ENCODE measurements at regions not wholly inside any gene's neighbourhood (a gene's known extent, or its start where the extent isn't known, plus 50 kb on each side); places are given as distances from the start of the nearest gene placed in this dataset.
"Not testable (repeated sequence)": the region's sequence is repeated elsewhere in the genome, so short reads cannot be mapped to it uniquely, and the experiment has no call there.

DNA sequence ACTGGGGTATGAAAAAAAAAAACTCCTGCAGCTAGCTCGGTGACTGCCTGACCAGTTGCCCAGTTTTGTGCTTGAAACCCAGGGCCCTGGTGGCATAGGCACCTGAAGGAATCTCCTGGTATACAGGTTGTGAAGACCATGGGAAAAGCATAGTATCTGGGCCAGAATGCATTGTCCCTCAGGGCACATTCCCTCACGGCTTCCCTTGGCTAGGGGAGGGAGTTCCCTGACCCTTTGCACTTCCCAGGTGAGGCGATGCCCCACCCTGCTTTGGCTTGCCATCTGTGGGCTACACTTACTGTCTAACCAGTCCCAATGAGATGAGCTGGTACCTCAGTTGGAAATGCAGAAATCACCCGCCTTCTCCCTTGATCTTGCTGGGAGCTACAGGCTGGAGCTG, 280.4 kb downstream of the TTC8 start:
- H4K91ac ChIP-seq (ENCODE audit: insufficient read depth, low read depth, low read length); H4K8ac ChIP-seq (ENCODE audit: low read depth in 2 of 2, low read length in 2 of 2); H3K23ac ChIP-seq (ENCODE audit: low read depth, low read length); in situ Hi-C loops (cut with MboI; ENCODE audit: low sequenced_read_pairs); DNase-seq; H3K79me1 ChIP-seq (ENCODE audit: low read depth in 1 of 2, low read length in 2 of 2); H3K36me3 ChIP-seq (ENCODE audit: control insufficient read depth, insufficient read depth, low read length); H2AFZ ChIP-seq (replicated peaks; ENCODE audit: low read length, poor library complexity); H2BK120ac ChIP-seq (ENCODE audit: low read depth, low read length); H3K18ac ChIP-seq (ENCODE audit: low read depth, low read length); ATAC-seq (ENCODE audit: low read depth); H3K14ac ChIP-seq (replicated peaks; ENCODE audit: low read depth, low read length); dilution Hi-C loops (cut with HindIII; ENCODE audit: low sequenced_read_pairs, unreplicated experiment); H3K27ac ChIP-seq (ENCODE audit: insufficient read depth, low read length); H2BK5ac ChIP-seq (ENCODE audit: low read depth, low read length, poor library complexity, severe bottlenecking); H2AK9ac ChIP-seq (replicated peaks; ENCODE audit: low read depth, low read length, poor library complexity); H3K27me3 ChIP-seq (ENCODE audit: control insufficient read depth, insufficient read depth, low read length); H3K4ac ChIP-seq (ENCODE audit: low read depth, low read length); H3K4me3 ChIP-seq (ENCODE audit: insufficient read depth, low read depth, low read length); CTCF ChIA-PET; BruUV-seq (replicated peaks); intact Hi-C loops (cut with micrococcal nuclease); POLR2A ChIA-PET (ENCODE audit: unreplicated experiment); H4K20me1 ChIP-seq (ENCODE audit: insufficient read depth, low read length); H2AK5ac ChIP-seq (ENCODE audit: low read depth, low read length); H3K9me1 ChIP-seq (ENCODE audit: insufficient read depth, low read length); H2BK20ac ChIP-seq (ENCODE audit: low read depth, low read length); H3K9ac ChIP-seq (ENCODE audit: low read depth, low read length); H3K4me2 ChIP-seq (ENCODE audit: low read depth, low read length); H4K5ac ChIP-seq (ENCODE audit: low read depth, low read length); H3K9me3 ChIP-seq (ENCODE audit: control insufficient read depth, insufficient read depth, low read length); H2BK15ac ChIP-seq (ENCODE audit: low read depth, low read length); H3K4me1 ChIP-seq (ENCODE audit: control insufficient read depth, insufficient read depth, low read length); H3K56ac ChIP-seq (ENCODE audit: extremely low read depth, insufficient read depth, low read length): not testable (repeated sequence)
- WGBS, 2 experiments (ENCODE audit: extremely low coverage in 2 of 2, insufficient read length in 1 of 2) = 80% methylated on average over 1 of the region's 4 CpGs; no CpG with 5 or more reads in 1 of the 2 experiments

Data from IMR-90 (cell line).